ENCODE measurements at regions not wholly inside any gene's neighbourhood (a gene's known extent, or its start where the extent isn't known, plus 50 kb on each side); places are given as distances from the start of the nearest gene placed in this dataset.

DNA sequence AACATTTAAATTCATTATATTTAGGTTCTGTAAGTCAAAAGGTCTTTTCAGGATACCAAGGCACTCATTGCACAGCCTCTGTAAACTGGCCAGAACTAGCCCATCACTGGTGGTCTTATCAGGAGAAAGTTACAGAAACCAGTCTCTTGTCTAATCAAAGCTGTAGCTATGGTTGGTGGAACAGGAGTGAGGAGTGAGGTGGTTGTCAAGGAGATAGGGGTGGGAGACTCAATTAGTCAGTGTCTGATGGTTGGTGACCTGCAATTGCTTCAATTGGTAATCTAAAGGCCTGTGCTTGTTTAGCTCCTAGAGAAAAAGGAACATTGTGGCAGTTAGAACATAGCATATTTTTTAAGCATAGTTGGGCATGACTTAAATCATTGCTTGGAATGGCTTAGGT lies 458.6 kb upstream of the CDH2 start:
- Histone ChIP-seq H3K27ac (ENCODE audit: low read depth, low read length) (no peak overlapping the region), H3K18ac (ENCODE audit: extremely low read depth, low read length) (no peak overlapping the region)

More for the DNA sequence above, 458.6 kb upstream of the CDH2 start:
- Histone ChIP-seq H3K36me3 (ENCODE audit: control insufficient read depth in 2 of 4, insufficient read depth in 4 of 4, low read length in 3 of 4) (no peaks in the 10 kb centered on the region), H4K5ac (ENCODE audit: insufficient read length, low read depth, low read length) (no peak overlapping the region), H3K4me2 (ENCODE audit: insufficient read depth in 1 of 2, low read depth in 2 of 2, low read length in 2 of 2) (no peak overlapping the region), H3K79me2 (ENCODE audit: control insufficient read depth in 1 of 2, insufficient read depth in 2 of 2, low read length in 2 of 2) (no peaks in the 10 kb centered on the region), H3K9ac (replicated peaks in 1 of 4; ENCODE audit: extremely low read depth in 1 of 4, low read depth in 3 of 4, low read length in 3 of 4) (no peak overlapping the region), H3K23me2 (ENCODE audit: low read depth, low read length) (no peaks in the 10 kb centered on the region), H4K91ac (replicated peaks; ENCODE audit: insufficient read length, low read length) (no peak overlapping the region), H2BK12ac (ENCODE audit: low read depth, low read length) (no peak overlapping the region), H2BK120ac (replicated peaks; ENCODE audit: low read depth, low read length) (no peak overlapping the region), H4K20me1 (replicated peaks in 1 of 2; ENCODE audit: control insufficient read depth in 1 of 2, insufficient read depth in 2 of 2, low read length in 2 of 2) (no peaks in the 10 kb centered on the region), H3K9me3 (ENCODE audit: insufficient read depth in 2 of 2, low read depth in 1 of 2, low read length in 1 of 2) (no peaks in the 10 kb centered on the region), H2AK5ac (ENCODE audit: low read depth, low read length) (no peak overlapping the region), H3K4me3 (ENCODE audit: extremely low read depth in 1 of 4, insufficient read depth in 2 of 4, low read depth in 3 of 4, low read length in 4 of 4) (no peak overlapping the region), H2BK20ac (ENCODE audit: low read length) (no peak overlapping the region), H3K79me1 (ENCODE audit: low read depth, low read length) (no peaks in the 10 kb centered on the region), H3K4ac (replicated peaks; ENCODE audit: insufficient read length, low read depth, low read length) (no peak overlapping the region), H2AFZ (ENCODE audit: low read length) (0 out of 2 replicates have a peak overlapping the region, but pooled peaks have one; percentile 17), H4K8ac (ENCODE audit: extremely low read depth, insufficient read depth, low read length) (no peak overlapping the region), H2BK15ac (ENCODE audit: low read length) (no peak overlapping the region), H3K4me1 (replicated peaks in 1 of 4; ENCODE audit: control insufficient read depth in 3 of 4, insufficient read depth in 4 of 4, low read length in 3 of 4) (no peaks in the 10 kb centered on the region), H3K23ac (ENCODE audit: insufficient read length) (no peak overlapping the region), H3K14ac (ENCODE audit: insufficient read length) (no peak overlapping the region), H3K56ac (replicated peaks; ENCODE audit: insufficient read length, low read depth, low read length) (no peak overlapping the region), H3K27me3 (replicated peaks in 1 of 4; ENCODE audit: control insufficient read depth in 3 of 4, extremely low read depth in 1 of 4, insufficient read depth in 3 of 4, low read length in 3 of 4) (no peaks in the 10 kb centered on the region), H2BK5ac (ENCODE audit: low read depth, low read length) (no peak overlapping the region)
- no peak for DNase-seq (ENCODE audit: low read depth in 1 of 2, low spot score in 2 of 2)
- no peak for TF ChIP-seq TBP (IDR thresholded peaks at IDR 0.05; ENCODE audit: low read depth, low read length)
- TF ChIP-seq RFX5 (IDR thresholded peaks at IDR 0.05; ENCODE audit: borderline replicate concordance, low read depth, low read length), result no peak
- no peak for TF ChIP-seq RAD21 (IDR thresholded peaks at IDR 0.05 in 1 of 2, conservative IDR thresholded peaks at IDR 0.05 in 1 of 2; ENCODE audit: low read depth in 2 of 2, low read length in 2 of 2)
- TF ChIP-seq NANOG (IDR thresholded peaks at IDR 0.05; ENCODE audit: insufficient read depth, low read depth, low read length, poor library complexity, severe bottlenecking), result no peak
- TF ChIP-seq MAFK (IDR thresholded peaks at IDR 0.05; ENCODE audit: low read depth, low read length), result no peak
- no peak for TF ChIP-seq ZNF274 (IDR thresholded peaks at IDR 0.05; ENCODE audit: borderline replicate concordance, extremely low read depth, low read length)
- no peak for TF ChIP-seq JUN (IDR thresholded peaks at IDR 0.05; ENCODE audit: low read depth, low read length)
- no peak for TF ChIP-seq TAF7 (optimal IDR thresholded peaks at IDR 0.05; ENCODE audit: borderline replicate concordance, low read depth, low read length)
- TF ChIP-seq TEAD4 (IDR thresholded peaks at IDR 0.05; ENCODE audit: low read depth, low read length), result no peak
- FAIRE-seq, result no peak
- ChIA-PET CTCF (ENCODE audit: partially characterized antibody) (interaction anchor here (0.7 to 1.0 kb wide), 2 partner anchors 20 to 247 kb away, joined by 3 read pairs; no protein-coding TSS in a partner anchor), POLR2A (ENCODE audit: partially characterized antibody) (no interaction called here)
